ENCODE measurements at regions not wholly inside any gene's neighbourhood (a gene's known extent, or its start where the extent isn't known, plus 50 kb on each side); places are given as distances from the start of the nearest gene placed in this dataset.
A peak's percentile ranks its signal among the peaks of the same experiment; 100 is the strongest.

- TF ChIP-seq MEF2A (IDR thresholded peaks at IDR 0.05; ENCODE audit: insufficient read depth, low read depth, low read length) (peak; percentile 88), POLR2AphosphoS5 (IDR thresholded peaks at IDR 0.05; ENCODE audit: low read length) (no peak), ZNF384 (IDR thresholded peaks at IDR 0.05; ENCODE audit: borderline replicate concordance, low read depth, low read length) (no peak), FOXM1 (IDR thresholded peaks at IDR 0.05; ENCODE audit: low read depth, low read length) (no peak), POLR2AphosphoS2 (IDR thresholded peaks at IDR 0.05; ENCODE audit: low read depth, low read length) (no peak), NR2F1 (conservative IDR thresholded peaks at IDR 0.05) (no peak; the same call in 1 of the 2 replicates), CEBPB (IDR thresholded peaks at IDR 0.05; ENCODE audit: borderline replicate concordance in 1 of 2, low read depth in 2 of 2, low read length in 2 of 2) (no peak), CREB1 (IDR thresholded peaks at IDR 0.05; ENCODE audit: low read depth) (no peak), IRF3 (IDR thresholded peaks at IDR 0.05) (no peak), ZNF687 (IDR thresholded peaks at IDR 0.05) (peak; percentile 87), IKZF1 (conservative IDR thresholded peaks at IDR 0.05) (peak; percentile 97), TCF12 (IDR thresholded peaks at IDR 0.05; ENCODE audit: low read depth, low read length) (no peak), IKZF2 (IDR thresholded peaks at IDR 0.05) (peak; percentile 96 to 97), TAF1 (IDR thresholded peaks at IDR 0.05; ENCODE audit: borderline replicate concordance, low read depth, low read length) (0 out of 2 replicates have a peak, but pooled peaks have one; percentile 31), SMARCA5 (IDR thresholded peaks at IDR 0.05) (no peak), NRF1 (conservative IDR thresholded peaks at IDR 0.05; ENCODE audit: low read depth, low read length) (no peak), SMAD5 (IDR thresholded peaks at IDR 0.05; ENCODE audit: low read depth) (no peak), STAT3 (IDR thresholded peaks at IDR 0.05; ENCODE audit: low read depth, low read length) (0 out of 2 replicates have a peak, but pooled peaks have one; percentile 54), CUX1 (IDR thresholded peaks at IDR 0.05; ENCODE audit: insufficient replicate concordance, low read depth, low read length) (peak; percentile 48), MLLT1 (IDR thresholded peaks at IDR 0.05) (peak; percentile 64; the same call in 1 of the 2 replicates)
These were observed 89.9 kb downstream of the IRF8 start (continued) for GRCh38 chr16:85988723-85989313.

All from GM12878 (cell line).